GM06990 (cell line): ENCODE measurements at regions not wholly inside any gene's neighbourhood (a gene's known extent, or its start where the extent isn't known, plus 50 kb on each side); places are given as distances from the start of the nearest gene placed in this dataset.

Source experiments
- DNase-seq: peaks from one replicate; pipeline ENCODE4 v3.0.0-alpha.2; 2011; ENCODE audit not compliant: insufficient read length; ENCODE audit errors: extremely low read depth
- H3K27me3 ChIP-seq: replicated peaks from 2 replicates; pipeline ENCODE4 v1.6.0; 2011; ENCODE audit warnings: low read length; ENCODE audit not compliant: control insufficient read depth, insufficient read depth
- H3K36me3 ChIP-seq: 2 replicates; pipeline ENCODE4 v1.5.1; 2011; ENCODE audit warnings: low read length; ENCODE audit not compliant: control insufficient read depth, insufficient read depth
- H3K4me3 ChIP-seq: replicated peaks from 2 replicates; pipeline ENCODE4 v1.5.1; 2011; ENCODE audit warnings: low read depth, mild to moderate bottlenecking, control low read depth, low read length
- CTCF ChIP-seq: IDR thresholded peaks from 2 replicates; pipeline ENCODE4 v1.5.1; 2011; ENCODE audit warnings: low read length, control low read depth, mild to moderate bottlenecking, inconsistent platforms; ENCODE audit not compliant: insufficient read depth, poor library complexity, severe bottlenecking

GRCh38 chr16:51629576-51629975, 478.5 kb upstream of the SALL1 start:
- TF ChIP-seq CTCF: no peak
- no peaks in the 10 kb centered on the region for H3K27me3 ChIP-seq
- H3K4me3 ChIP-seq: no peak overlapping the region
- H3K36me3 ChIP-seq: no peaks in the 10 kb centered on the region
- no peak for DNase-seq

GRCh38 chr16:51624080-51624775, 473.2 kb upstream of the SALL1 start:
- no peaks in the 10 kb centered on the region for H3K36me3 ChIP-seq
- TF ChIP-seq CTCF: no peak
- no peak for DNase-seq
- no peaks in the 10 kb centered on the region for H3K27me3 ChIP-seq
- H3K4me3 ChIP-seq: no peak overlapping the region

- H3K27me3 ChIP-seq: no peaks in the 10 kb centered on the region
- no peak for DNase-seq
- no peak for TF ChIP-seq CTCF
- no peaks in the 10 kb centered on the region for H3K36me3 ChIP-seq
- no peak overlapping the region for H3K4me3 ChIP-seq
Measured at GRCh38 chr16:51621610-51622009, 470.5 kb upstream of the SALL1 start.

- H3K27me3 ChIP-seq: no peaks in the 10 kb centered on the region
- no peak for TF ChIP-seq CTCF
- no peaks in the 10 kb centered on the region for H3K36me3 ChIP-seq
- no peak for DNase-seq
- no peak overlapping the region for H3K4me3 ChIP-seq
Measured at GRCh38 chr16:51615141-51615540, 464.1 kb upstream of the SALL1 start.

GRCh38 chr16:51607201-51607651, 456.2 kb upstream of the SALL1 start:
- no peak for TF ChIP-seq CTCF
- DNase-seq: no peak
- Histone ChIP-seq H3K27me3 (no peaks in the 10 kb centered on the region), H3K4me3 (no peak overlapping the region), H3K36me3 (no peaks in the 10 kb centered on the region)

- TF ChIP-seq CTCF: no peak
- Histone ChIP-seq H3K27me3 (no peaks in the 10 kb centered on the region), H3K4me3 (no peak overlapping the region), H3K36me3 (no peaks in the 10 kb centered on the region)
- DNase-seq: no peak
Measured at GRCh38 chr16:51596247-51596646, 445.2 kb upstream of the SALL1 start.
